Endothelial cell of umbilical vein (primary cell): ENCODE measurements at regions not wholly inside any gene's neighbourhood (a gene's known extent, or its start where the extent isn't known, plus 50 kb on each side); places are given as distances from the start of the nearest gene placed in this dataset.

Source experiments
- BruUV-seq: library from RNA; stranded (reverse); fragments of 400-500 nt; replicated peaks from 2 replicates; lab custom pipeline; 2021; lab: Mats Ljungman, UMichigan
- CTCF ChIA-PET: fragments of 300-600, 350-600 bp; sonication (Branson Sonifier 250); formaldehyde crosslinking; loops from one replicate; lab custom pipeline; 2021; ENCODE audit warnings: antibody characterized with exemption, inconsistent platforms; lab: Charles Lee
- POLR2A ChIA-PET: fragments of 300-600, 350-600 bp; sonication (Branson Sonifier 250); formaldehyde crosslinking; loops from one replicate; lab custom pipeline; 2021; ENCODE audit warnings: antibody characterized with exemption, inconsistent platforms; lab: Charles Lee
- DNase-seq: peaks from one replicate; pipeline ENCODE4 v3.0.0-alpha.2; 2011; ENCODE audit warnings: low read depth, low spot score
- FAIRE-seq: peaks from 2 replicates; lab custom pipeline; 2011; peaks lifted over from hg19 to GRCh38; lab: Jason Lieb, UNC
- H2AFZ ChIP-seq: 2 replicates; pipeline ENCODE4 v1.6.0; 2012; ENCODE audit warnings: low read depth, low read length, control low read depth, inconsistent platforms
- H3K27ac ChIP-seq: 2 replicates; pipeline ENCODE4 v1.5.1; 2011; ENCODE audit warnings: low read depth, mild to moderate bottlenecking, control low read depth, low read length, moderate library complexity; ENCODE audit not compliant: insufficient read depth
- H3K27me3 ChIP-seq, 2 experiments: 2 replicates each; pipeline versions ENCODE4 v1.6.0 to v1.6.1; 2011; ENCODE audit warnings: low read length in 2 of 2, mixed read lengths in 1 of 2; ENCODE audit not compliant: control insufficient read depth in 2 of 2, insufficient read depth in 2 of 2
- H3K36me3 ChIP-seq, 2 experiments: 2 replicates in 1 of 2; 3 replicates in 1 of 2; pipeline ENCODE4 v1.5.1; 2011; ENCODE audit warnings: low read length in 2 of 2, mild to moderate bottlenecking in 1 of 2, moderate library complexity in 1 of 2; ENCODE audit not compliant: control insufficient read depth in 2 of 2, insufficient read depth in 2 of 2; ENCODE audit errors: extremely low read depth in 1 of 2
- H3K4me1 ChIP-seq: 3 replicates; pipeline ENCODE4 v1.5.1; 2011; ENCODE audit warnings: mild to moderate bottlenecking, low read length; ENCODE audit not compliant: control insufficient read depth, insufficient read depth; ENCODE audit errors: extremely low read depth
- H3K4me2 ChIP-seq: 2 replicates; pipeline ENCODE4 v1.6.1; 2011; ENCODE audit warnings: low read length, control low read depth, mixed read lengths; ENCODE audit not compliant: insufficient read depth
- H3K4me3 ChIP-seq, 3 experiments: fragments of 200-600 bp in 1 of 3; sonication (generic), shearing (Covaris generic) in 1 of 3; replicated peaks in 1 of 3; 2 replicates each; pipeline ENCODE4 v1.5.1; 2011 to 2016; ENCODE audit warnings: control low read depth in 3 of 3, low read length in 3 of 3, mild to moderate bottlenecking in 2 of 3, inconsistent platforms in 1 of 3, low read depth in 1 of 3, moderate library complexity in 1 of 3; ENCODE audit not compliant: insufficient read depth in 1 of 3
- H3K79me2 ChIP-seq: 2 replicates; pipeline ENCODE4 v1.6.0; 2012; ENCODE audit warnings: low read length, inconsistent platforms; ENCODE audit not compliant: control insufficient read depth, insufficient read depth
- H3K9ac ChIP-seq: replicated peaks from 2 replicates; pipeline ENCODE3; 2011; ENCODE audit warnings: low read length, control low read depth; ENCODE audit not compliant: insufficient read depth; ENCODE audit errors: extremely low read depth
- H3K9me1 ChIP-seq: replicated peaks from 3 replicates; pipeline ENCODE4 v1.6.0; 2011; ENCODE audit warnings: mild to moderate bottlenecking, low read length; ENCODE audit not compliant: control insufficient read depth, insufficient read depth; ENCODE audit errors: extremely low read depth
- H3K9me3 ChIP-seq: replicated peaks from 2 replicates; pipeline ENCODE4 v1.5.1; 2012; ENCODE audit warnings: low read length, inconsistent platforms; ENCODE audit not compliant: control insufficient read depth, insufficient read depth
- H4K20me1 ChIP-seq: replicated peaks from 2 replicates; pipeline ENCODE3; 2011; ENCODE audit warnings: mild to moderate bottlenecking, low read length; ENCODE audit not compliant: control insufficient read depth, insufficient read depth; ENCODE audit errors: extremely low read depth
- CTCF ChIP-seq, 2 donors: IDR thresholded peaks; 1 replicate in 1 of 2; 2 replicates in 1 of 2; pipeline ENCODE4 v1.5.1; 2011; ENCODE audit warnings: low read length in 2 of 2, mild to moderate bottlenecking in 2 of 2, moderate library complexity in 2 of 2, control low read depth in 1 of 2, inconsistent platforms in 1 of 2, low read depth in 1 of 2; ENCODE audit not compliant: insufficient read depth in 1 of 2; ENCODE audit errors: extremely low read depth in 1 of 2
- EZH2 ChIP-seq: IDR thresholded peaks from 2 replicates; pipeline ENCODE4 v1.6.1; 2012; ENCODE audit warnings: borderline replicate concordance, low read depth, mild to moderate bottlenecking, moderate library complexity, low read length, inconsistent platforms; ENCODE audit not compliant: severe bottlenecking
- FOS ChIP-seq: IDR thresholded peaks from 2 replicates; pipeline ENCODE4 v1.6.1; 2011; ENCODE audit warnings: mild to moderate bottlenecking, low read length, moderate library complexity, borderline replicate concordance; ENCODE audit not compliant: insufficient read depth
- GATA2 ChIP-seq: IDR thresholded peaks from 2 replicates; pipeline ENCODE4 v1.7.0; 2011; ENCODE audit warnings: low read depth, mild to moderate bottlenecking, moderate library complexity, mixed read lengths, low read length; ENCODE audit not compliant: insufficient read length, insufficient read depth
- JUN ChIP-seq: IDR thresholded peaks from 2 replicates; pipeline ENCODE4 v1.6.1; 2011; ENCODE audit warnings: borderline replicate concordance, low read depth; ENCODE audit not compliant: insufficient read length, insufficient read depth
- MAX ChIP-seq: IDR thresholded peaks from 2 replicates; pipeline ENCODE4 v1.6.1; 2011; ENCODE audit not compliant: insufficient read depth, insufficient read length
- MYC ChIP-seq: IDR thresholded peaks from one replicate; pipeline ENCODE4 v1.6.1; 2011; ENCODE audit warnings: mild to moderate bottlenecking, low read depth, low read length
- POLR2A ChIP-seq: IDR thresholded peaks from 2 replicates; pipeline ENCODE4 v1.6.1; 2012; ENCODE audit warnings: low read depth, mild to moderate bottlenecking, control low read depth, low read length
- POLR2AphosphoS5 ChIP-seq: IDR thresholded peaks from 2 replicates; pipeline ENCODE4 v1.6.1; 2012; ENCODE audit warnings: low read depth, mild to moderate bottlenecking, control low read depth, low read length, moderate library complexity; ENCODE audit not compliant: insufficient read depth
- dilution Hi-C: fragments of 300-500 bp; cut with MboI; formaldehyde crosslinking; loops from one replicate; pipeline ENCODE4 v1.15.0; 2019; ENCODE audit warnings: low sequenced_read_pairs; ENCODE audit not compliant: extremely low pct_ligation_motif_present
- intact Hi-C: fragments of 100-400 bp; cut with micrococcal nuclease; formaldehyde crosslinking; loops from one replicate; pipeline ENCODE4 v1.10.0; 2022

- H3K79me2 ChIP-seq, result no peaks in the 10 kb centered on the region
- H3K9me1 ChIP-seq, result no peaks in the 10 kb centered on the region
- H3K4me2 ChIP-seq, result no peak overlapping the region
- no peak overlapping the region for H2AFZ ChIP-seq
- no peak overlapping the region for H3K27ac ChIP-seq
- no peaks in the 10 kb centered on the region for H4K20me1 ChIP-seq
- intact Hi-C loops, result no loop called here
- no peak overlapping the region for H3K4me3 ChIP-seq
- ChIA-PET CTCF (no interaction called here), POLR2A (no interaction called here)
- TF ChIP-seq MYC (no peak), MAX (no peak), GATA2 (no peak), FOS (no peak), POLR2A (no peak), JUN (no peak), POLR2AphosphoS5 (no peak), CTCF (IDR thresholded peaks at IDR 0.05; ENCODE audit: extremely low read depth in 1 of 2, insufficient read depth in 1 of 2, low read depth in 1 of 2, low read length in 2 of 2) (no peak), EZH2 (no peak)
- dilution Hi-C loops, result no loop called here
- no peaks in the 10 kb centered on the region for H3K36me3 ChIP-seq
- no peaks in the 10 kb centered on the region for H3K27me3 ChIP-seq
- DNase-seq (no peak), FAIRE-seq (no peak)
- no TSS peak for BruUV-seq
- no peaks in the 10 kb centered on the region for H3K4me1 ChIP-seq
- no peaks in the 10 kb centered on the region for H3K9me3 ChIP-seq
- H3K9ac ChIP-seq, result no peak overlapping the region
Measured at GRCh38 chr13:110826101-110826500, 88.8 kb downstream of the ANKRD10 start.
